Neuron (in vitro differentiated cells): ENCODE measurements at regions not wholly inside any gene's neighbourhood (a gene's known extent, or its start where the extent isn't known, plus 50 kb on each side); places are given as distances from the start of the nearest gene placed in this dataset.

Source experiments
- H2AFZ ChIP-seq: one replicate; pipeline ENCODE4 v1.6.1; 2013; ENCODE audit warnings: low read depth, mild to moderate bottlenecking, inconsistent platforms, low read length, moderate library complexity
- H3K27me3 ChIP-seq: one replicate; pipeline ENCODE4 v1.6.1; 2013; ENCODE audit warnings: low read length; ENCODE audit not compliant: insufficient read depth
- H3K36me3 ChIP-seq: one replicate; pipeline ENCODE4 v1.6.1; 2013; ENCODE audit warnings: low read length; ENCODE audit not compliant: insufficient read depth
- H3K4me1 ChIP-seq: one replicate; pipeline ENCODE4 v1.6.1; 2013; ENCODE audit warnings: low read length; ENCODE audit not compliant: insufficient read depth
- H3K4me3 ChIP-seq: 2 replicates; pipeline ENCODE4 v1.5.1; 2013; ENCODE audit warnings: mild to moderate bottlenecking, low read length, moderate library complexity
- H3K9me3 ChIP-seq: one replicate; pipeline ENCODE4 v1.6.1; 2013; ENCODE audit warnings: low read length

DNA sequence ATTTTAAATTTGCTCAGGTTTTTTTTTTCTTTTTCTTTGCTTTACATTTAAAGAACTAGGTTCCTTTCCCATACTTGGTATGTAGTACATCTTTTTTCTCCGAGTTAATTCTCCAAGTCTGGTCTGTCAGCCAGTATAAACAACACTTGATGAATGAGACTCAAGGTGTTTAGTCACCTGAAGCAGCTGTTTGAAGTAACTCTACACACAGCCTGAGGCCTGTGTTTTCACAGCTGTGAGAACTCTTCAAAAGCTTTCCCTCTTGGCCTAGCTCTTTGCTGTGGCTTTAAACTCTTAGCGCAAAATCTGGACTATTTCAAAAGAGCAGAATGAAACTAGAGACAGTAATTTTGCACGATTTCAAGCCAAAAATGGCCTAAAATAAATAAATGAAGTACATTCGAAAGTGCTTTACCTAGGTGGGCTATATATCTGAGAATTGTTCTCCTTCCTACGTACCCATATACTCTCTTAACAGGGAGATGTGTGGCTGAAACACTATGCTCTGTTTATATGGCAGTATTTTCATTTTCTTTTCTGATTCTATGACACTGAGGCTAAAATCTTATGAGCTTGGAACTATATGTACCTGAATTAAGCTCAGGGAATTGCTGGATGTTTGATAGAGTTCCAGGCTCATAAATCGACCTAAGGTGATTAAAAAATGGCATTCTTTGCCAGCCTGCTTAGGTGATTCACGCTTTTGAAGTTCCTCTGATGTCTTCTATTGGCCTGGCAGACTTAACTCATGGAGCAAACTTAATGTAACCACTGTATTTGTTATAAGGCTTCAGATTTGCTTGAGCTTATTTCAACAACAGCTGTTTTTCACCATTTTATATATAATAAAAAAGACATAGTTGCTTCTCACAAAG is 1044.1 kb upstream of the ZEB2 start:
- no peak overlapping the region for H3K4me3 ChIP-seq
- no peaks in the 10 kb centered on the region for H3K9me3 ChIP-seq
- no peaks in the 10 kb centered on the region for H3K27me3 ChIP-seq
- H3K36me3 ChIP-seq: no peaks in the 10 kb centered on the region
- H3K4me1 ChIP-seq: peaks cover 10% of the 10 kb centered on the region
- no peak overlapping the region for H2AFZ ChIP-seq

DNA sequence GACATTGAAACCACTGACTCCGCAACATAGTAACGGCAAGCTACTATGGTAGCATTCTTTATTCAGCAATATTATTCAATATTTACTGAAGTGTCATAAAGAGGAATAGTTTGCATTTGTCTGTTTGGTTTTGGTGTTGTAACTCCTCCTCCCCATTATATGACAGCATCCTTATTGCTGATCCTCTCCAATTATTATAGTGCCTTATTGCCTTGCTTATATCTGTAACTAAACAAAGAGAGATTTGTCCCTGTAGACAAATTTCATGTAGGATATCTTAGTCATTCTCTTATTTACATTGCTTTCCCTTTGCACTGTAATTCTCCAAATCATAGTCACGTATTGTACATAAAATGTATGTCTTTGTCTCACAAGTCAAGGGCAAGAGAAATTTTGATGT is 1041.2 kb upstream of the ZEB2 start:
- peaks cover 10% of the 10 kb centered on the region for H3K4me1 ChIP-seq
- peak overlapping the region; percentile 12 for H2AFZ ChIP-seq
- H3K9me3 ChIP-seq: no peaks in the 10 kb centered on the region
- no peaks in the 10 kb centered on the region for H3K27me3 ChIP-seq
- no peaks in the 10 kb centered on the region for H3K36me3 ChIP-seq
- no peak overlapping the region for H3K4me3 ChIP-seq

DNA sequence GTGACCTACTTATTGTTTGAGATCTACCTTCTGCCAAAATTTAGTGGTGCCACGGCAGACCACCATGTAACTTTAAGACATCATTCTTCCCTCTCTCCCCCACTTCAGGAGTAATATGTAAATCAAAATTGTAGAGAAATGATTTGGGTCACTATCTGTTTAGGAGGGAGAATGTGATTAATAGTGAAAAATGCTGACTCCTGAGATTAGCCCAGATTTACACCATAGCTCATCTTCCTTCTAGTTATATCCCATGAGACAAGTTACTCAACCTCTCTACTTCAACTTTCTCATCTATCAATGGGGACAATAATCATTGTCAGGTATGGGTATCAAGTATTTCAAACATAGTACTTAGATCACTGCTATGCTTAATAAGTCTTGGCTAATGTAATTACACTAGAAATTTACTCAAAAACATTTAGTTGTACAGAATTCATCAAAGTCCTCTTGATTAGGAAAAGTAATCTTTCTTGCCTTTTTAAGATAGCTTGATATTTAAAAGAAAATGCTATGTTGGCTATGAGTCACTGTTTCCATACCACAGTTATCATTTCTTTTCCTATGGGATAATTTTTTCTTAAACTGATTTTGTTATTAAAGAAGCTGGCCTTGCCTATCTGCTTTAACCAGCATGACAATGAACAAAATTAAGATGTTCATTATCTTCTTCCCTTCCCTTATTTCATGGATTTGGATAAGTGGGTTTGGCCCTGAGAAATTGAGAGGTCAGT is 1038.9 kb upstream of the ZEB2 start:
- peaks cover 10% of the 10 kb centered on the region for H3K4me1 ChIP-seq
- H3K4me3 ChIP-seq: no peak overlapping the region
- H3K36me3 ChIP-seq: no peaks in the 10 kb centered on the region
- no peak overlapping the region for H2AFZ ChIP-seq
- H3K27me3 ChIP-seq: no peaks in the 10 kb centered on the region
- no peaks in the 10 kb centered on the region for H3K9me3 ChIP-seq

- H3K4me3 ChIP-seq: no peak overlapping the region
- H3K27me3 ChIP-seq: no peaks in the 10 kb centered on the region
- H3K36me3 ChIP-seq: no peaks in the 10 kb centered on the region
- H3K4me1 ChIP-seq: peaks cover 11% of the 10 kb centered on the region
- H2AFZ ChIP-seq: no peak overlapping the region
- no peaks in the 10 kb centered on the region for H3K9me3 ChIP-seq
Observed at GRCh38 chr2:145555360-145555759, 1035.4 kb upstream of the ZEB2 start.

GRCh38 chr2:145551686-145552085 is 1031.8 kb upstream of the ZEB2 start:
- Histone ChIP-seq H2AFZ (no peak overlapping the region), H3K4me3 (no peak overlapping the region), H3K4me1 (peaks cover 8% of the 10 kb centered on the region), H3K9me3 (no peaks in the 10 kb centered on the region), H3K36me3 (no peaks in the 10 kb centered on the region), H3K27me3 (no peaks in the 10 kb centered on the region)

DNA sequence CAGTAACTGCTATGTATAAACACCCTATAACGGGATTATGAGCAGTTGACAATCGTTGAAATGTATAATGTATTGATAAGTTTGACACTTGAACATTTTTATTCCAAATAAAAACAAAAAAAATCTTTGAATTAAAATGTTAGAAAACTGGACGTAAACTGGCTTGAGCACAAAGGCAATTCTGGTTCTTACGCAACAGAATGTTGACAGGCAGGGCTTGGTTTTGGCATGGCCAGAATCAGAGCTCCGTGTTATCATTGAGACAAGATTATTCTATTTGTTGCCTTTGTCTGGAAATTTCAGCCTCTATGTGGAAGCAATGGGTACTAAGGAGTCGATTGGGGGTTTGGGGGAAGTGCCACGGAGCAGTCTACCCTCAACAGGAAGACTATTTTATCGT is 1028.6 kb upstream of the ZEB2 start:
- H2AFZ ChIP-seq: no peak overlapping the region
- H3K27me3 ChIP-seq: no peaks in the 10 kb centered on the region
- H3K9me3 ChIP-seq: no peaks in the 10 kb centered on the region
- H3K4me3 ChIP-seq: no peak overlapping the region
- no peaks in the 10 kb centered on the region for H3K36me3 ChIP-seq
- H3K4me1 ChIP-seq: peaks cover 10% of the 10 kb centered on the region

GRCh38 chr2:145547620-145548019 is 1027.7 kb upstream of the ZEB2 start:
- Histone ChIP-seq H3K27me3 (no peaks in the 10 kb centered on the region), H3K4me1 (peaks cover 10% of the 10 kb centered on the region), H3K4me3 (no peak overlapping the region), H3K9me3 (no peaks in the 10 kb centered on the region), H3K36me3 (no peaks in the 10 kb centered on the region), H2AFZ (no peak overlapping the region)

DNA sequence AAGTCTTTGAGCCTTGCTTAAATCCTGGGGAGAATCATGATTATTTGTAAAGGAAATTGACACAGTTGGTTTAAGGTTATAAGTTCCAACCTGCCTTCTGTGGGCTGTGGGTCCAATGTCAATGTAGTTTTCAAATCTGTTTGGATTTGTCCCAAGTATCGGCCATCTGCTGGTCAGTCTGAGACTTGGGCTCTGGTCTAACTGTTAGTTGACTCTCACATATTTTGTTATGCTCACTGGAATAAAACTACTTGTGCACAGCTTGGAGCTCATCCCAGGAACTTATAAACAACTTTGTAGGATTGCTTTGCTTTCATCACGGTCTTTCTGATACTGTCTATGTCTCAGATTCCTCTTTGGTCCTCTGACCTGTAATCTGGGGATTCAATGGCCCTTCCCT is 1026.2 kb upstream of the ZEB2 start:
- no peaks in the 10 kb centered on the region for H3K36me3 ChIP-seq
- no peak overlapping the region for H2AFZ ChIP-seq
- no peaks in the 10 kb centered on the region for H3K27me3 ChIP-seq
- H3K4me1 ChIP-seq: peaks cover 2% of the 10 kb centered on the region
- H3K4me3 ChIP-seq: no peak overlapping the region
- no peaks in the 10 kb centered on the region for H3K9me3 ChIP-seq

DNA sequence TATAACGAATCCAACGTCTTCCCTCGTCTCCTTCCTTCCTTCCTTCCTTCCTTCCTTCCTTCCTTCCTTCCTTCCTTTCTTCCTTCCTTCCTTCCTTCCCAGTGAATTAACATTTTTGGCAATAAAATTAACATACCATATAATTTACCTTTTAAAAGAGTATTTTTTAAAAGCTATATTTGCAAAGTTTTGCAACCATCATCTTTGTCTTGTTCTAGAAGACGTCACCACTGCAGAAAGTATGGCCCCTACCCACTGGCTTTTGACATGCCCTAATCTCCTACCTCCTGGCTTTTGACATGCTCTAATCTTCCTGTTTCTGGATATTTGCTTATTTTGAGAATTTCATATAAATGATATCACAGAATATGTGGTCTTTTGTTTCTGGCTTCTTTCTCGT is 1023.9 kb upstream of the ZEB2 start:
- H3K4me1 ChIP-seq: peaks cover 2% of the 10 kb centered on the region
- no peak overlapping the region for H3K4me3 ChIP-seq
- H2AFZ ChIP-seq: no peak overlapping the region
- no peaks in the 10 kb centered on the region for H3K9me3 ChIP-seq
- H3K27me3 ChIP-seq: no peaks in the 10 kb centered on the region
- no peaks in the 10 kb centered on the region for H3K36me3 ChIP-seq

- Histone ChIP-seq H3K4me3 (no peak overlapping the region), H3K4me1 (peaks cover 2% of the 10 kb centered on the region), H3K27me3 (no peaks in the 10 kb centered on the region), H3K9me3 (no peaks in the 10 kb centered on the region), H2AFZ (no peak overlapping the region), H3K36me3 (no peaks in the 10 kb centered on the region)
Observed at GRCh38 chr2:145543155-145543554, 1023.2 kb upstream of the ZEB2 start.

DNA sequence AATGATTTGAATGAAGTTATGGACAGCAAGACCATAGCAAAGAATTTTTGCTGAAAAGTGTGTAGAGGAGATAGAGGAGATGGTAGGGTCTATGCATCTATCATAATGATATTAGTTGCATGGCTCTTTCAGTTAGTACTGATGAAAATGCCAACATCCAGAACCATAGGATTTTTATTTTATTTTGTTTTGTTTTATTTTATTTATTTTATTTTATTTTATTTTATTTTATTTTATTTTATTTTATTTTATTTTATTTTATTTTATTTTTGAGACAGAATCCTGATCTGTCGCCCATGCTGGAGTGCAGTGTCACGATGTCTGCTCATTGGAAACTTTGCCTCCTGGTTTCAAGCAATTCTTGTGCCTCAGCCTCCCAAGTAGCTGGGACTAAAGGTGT is 1021.1 kb upstream of the ZEB2 start:
- H3K36me3 ChIP-seq: no peaks in the 10 kb centered on the region
- no peaks in the 10 kb centered on the region for H3K9me3 ChIP-seq
- no peaks in the 10 kb centered on the region for H3K27me3 ChIP-seq
- no peak overlapping the region for H3K4me3 ChIP-seq
- H3K4me1 ChIP-seq: no peaks in the 10 kb centered on the region
- no peak overlapping the region for H2AFZ ChIP-seq

- Histone ChIP-seq H3K9me3 (no peaks in the 10 kb centered on the region), H3K4me1 (no peaks in the 10 kb centered on the region), H3K36me3 (no peaks in the 10 kb centered on the region), H2AFZ (no peak overlapping the region), H3K4me3 (no peak overlapping the region), H3K27me3 (no peaks in the 10 kb centered on the region)
Observed at GRCh38 chr2:145538661-145539350, 1018.9 kb upstream of the ZEB2 start.

- no peaks in the 10 kb centered on the region for H3K36me3 ChIP-seq
- H3K4me1 ChIP-seq: no peaks in the 10 kb centered on the region
- H3K9me3 ChIP-seq: no peaks in the 10 kb centered on the region
- H3K4me3 ChIP-seq: no peak overlapping the region
- H2AFZ ChIP-seq: no peak overlapping the region
- no peaks in the 10 kb centered on the region for H3K27me3 ChIP-seq
Observed at GRCh38 chr2:145530653-145531052, 1010.7 kb upstream of the ZEB2 start.
